RWPE1 (cell line): ENCODE measurements at regions not wholly inside any gene's neighbourhood (a gene's known extent, or its start where the extent isn't known, plus 50 kb on each side); places are given as distances from the start of the nearest gene placed in this dataset.

Experiments used
- CTCF ChIA-PET: fragments of 350-600 bp; sonication (Branson Sonifier 250); formaldehyde crosslinking; extraction: SDS; loops from one replicate; lab custom pipeline; 2021; lab: Yijun Ruan, JAX
- POLR2A ChIA-PET: fragments of 400-600 bp; formaldehyde crosslinking; extraction: SDS; loops from one replicate; lab custom pipeline; 2020; ENCODE audit warnings: antibody characterized with exemption; ENCODE audit not compliant: low non-redundant PET; lab: Yijun Ruan, JAX
- DNase-seq: peaks from one replicate; pipeline ENCODE4 v3.0.0; 2012; ENCODE audit warnings: low spot score
- H3K27ac ChIP-seq: fragments of 450-650 bp; 2 replicates; pipeline ENCODE4 v1.5.1; 2017
- TF ChIP-seq, protein P1 (sequence below): fragments of 450-650 bp; conservative IDR thresholded peaks from 2 replicates; pipeline ENCODE4 v1.5.1; 2017; ENCODE audit warnings: low read depth, mild to moderate bottlenecking

- TF ChIP-seq, protein P1, sequence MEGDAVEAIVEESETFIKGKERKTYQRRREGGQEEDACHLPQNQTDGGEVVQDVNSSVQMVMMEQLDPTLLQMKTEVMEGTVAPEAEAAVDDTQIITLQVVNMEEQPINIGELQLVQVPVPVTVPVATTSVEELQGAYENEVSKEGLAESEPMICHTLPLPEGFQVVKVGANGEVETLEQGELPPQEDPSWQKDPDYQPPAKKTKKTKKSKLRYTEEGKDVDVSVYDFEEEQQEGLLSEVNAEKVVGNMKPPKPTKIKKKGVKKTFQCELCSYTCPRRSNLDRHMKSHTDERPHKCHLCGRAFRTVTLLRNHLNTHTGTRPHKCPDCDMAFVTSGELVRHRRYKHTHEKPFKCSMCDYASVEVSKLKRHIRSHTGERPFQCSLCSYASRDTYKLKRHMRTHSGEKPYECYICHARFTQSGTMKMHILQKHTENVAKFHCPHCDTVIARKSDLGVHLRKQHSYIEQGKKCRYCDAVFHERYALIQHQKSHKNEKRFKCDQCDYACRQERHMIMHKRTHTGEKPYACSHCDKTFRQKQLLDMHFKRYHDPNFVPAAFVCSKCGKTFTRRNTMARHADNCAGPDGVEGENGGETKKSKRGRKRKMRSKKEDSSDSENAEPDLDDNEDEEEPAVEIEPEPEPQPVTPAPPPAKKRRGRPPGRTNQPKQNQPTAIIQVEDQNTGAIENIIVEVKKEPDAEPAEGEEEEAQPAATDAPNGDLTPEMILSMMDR, result no peak
- ChIA-PET POLR2A (no interaction called here), CTCF (interaction anchor here (0.6 kb wide), 1 partner anchor 301 kb away, joined by 3 read pairs; no protein-coding TSS in a partner anchor)
- DNase-seq, result no peak
- no peak overlapping the region for H3K27ac ChIP-seq
These were observed 295.4 kb upstream of the RORA start for GRCh38 chr15:61524545-61524944.

DNA sequence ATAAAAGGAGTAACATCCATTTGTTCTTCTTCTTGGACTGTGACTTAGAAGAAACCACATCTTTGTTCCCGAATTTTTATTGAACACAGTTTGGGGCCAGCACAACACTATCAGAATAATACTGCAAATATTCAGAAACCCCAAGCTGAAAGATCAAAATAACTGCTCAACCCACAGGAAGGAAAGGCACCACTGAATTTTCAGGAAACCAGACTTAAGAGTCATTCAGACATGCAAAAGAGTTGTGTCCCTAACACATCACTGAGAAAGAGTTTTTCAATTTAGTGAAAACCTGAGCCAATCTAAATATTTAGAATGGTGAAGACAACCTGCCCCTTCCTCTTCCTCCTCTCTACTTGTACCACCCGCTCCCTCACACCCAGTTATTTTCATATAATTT, 295.0 kb upstream of the RORA start:
- H3K27ac ChIP-seq, result no peak overlapping the region
- TF ChIP-seq, protein P1, result no peak
- CTCF ChIA-PET, result no interaction called here
- POLR2A ChIA-PET, result no interaction called here
- DNase-seq, result no peak

DNA sequence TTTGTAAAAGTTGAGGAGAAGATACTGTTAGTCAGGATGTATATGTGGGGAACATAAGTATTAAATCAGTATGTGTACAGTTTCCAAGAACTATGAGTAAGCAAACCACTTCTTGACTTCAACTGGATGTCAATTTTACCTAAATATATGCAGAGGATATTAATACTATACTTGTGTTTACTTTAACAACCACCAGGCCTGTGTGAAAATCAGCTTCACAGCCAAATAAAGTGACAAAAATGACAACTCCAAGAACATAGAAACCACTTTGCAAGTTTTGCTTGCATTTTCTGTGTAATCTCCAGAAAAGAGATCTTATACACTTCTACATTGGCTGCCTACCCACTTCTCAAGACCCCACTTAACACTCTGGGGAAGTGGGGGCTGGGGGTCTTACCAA, 293.3 kb upstream of the RORA start:
- ChIA-PET CTCF (interaction anchor here (0.6 kb wide), 1 partner anchor 513 kb away, joined by 3 read pairs; no protein-coding TSS in a partner anchor), POLR2A (no interaction called here)
- DNase-seq, result no peak
- no peak overlapping the region for H3K27ac ChIP-seq
- TF ChIP-seq, protein P1, result no peak

- TF ChIP-seq, protein P1, result no peak
- ChIA-PET CTCF (interaction anchor here (0.6 kb wide), 1 partner anchor 513 kb away, joined by 3 read pairs; no protein-coding TSS in a partner anchor), POLR2A (no interaction called here)
- H3K27ac ChIP-seq, result no peak overlapping the region
- DNase-seq, result no peak
These were observed 292.9 kb upstream of the RORA start for GRCh38 chr15:61521953-61522352.

DNA sequence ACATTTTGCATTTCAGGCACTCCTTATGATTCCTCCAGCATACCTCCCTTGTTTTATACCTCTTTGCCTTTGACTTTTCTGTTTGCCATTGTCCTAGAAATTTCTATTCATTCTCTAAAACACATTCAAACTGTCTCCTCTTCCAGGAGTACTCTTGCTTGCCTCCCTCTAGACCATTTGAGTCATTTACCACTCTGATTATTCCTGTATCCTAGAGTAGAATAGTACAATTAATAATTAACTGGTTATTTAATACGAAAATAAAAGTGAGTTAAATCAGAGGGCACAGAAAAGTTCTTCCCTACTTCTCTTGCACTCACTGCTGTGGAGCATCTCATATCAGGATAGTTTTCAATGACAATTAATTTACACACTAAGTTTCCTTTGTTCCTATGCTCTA, 290.2 kb upstream of the RORA start:
- no peak for DNase-seq
- TF ChIP-seq, protein P1, result no peak
- CTCF ChIA-PET, result no interaction called here
- POLR2A ChIA-PET, result no interaction called here
- no peak overlapping the region for H3K27ac ChIP-seq

DNA sequence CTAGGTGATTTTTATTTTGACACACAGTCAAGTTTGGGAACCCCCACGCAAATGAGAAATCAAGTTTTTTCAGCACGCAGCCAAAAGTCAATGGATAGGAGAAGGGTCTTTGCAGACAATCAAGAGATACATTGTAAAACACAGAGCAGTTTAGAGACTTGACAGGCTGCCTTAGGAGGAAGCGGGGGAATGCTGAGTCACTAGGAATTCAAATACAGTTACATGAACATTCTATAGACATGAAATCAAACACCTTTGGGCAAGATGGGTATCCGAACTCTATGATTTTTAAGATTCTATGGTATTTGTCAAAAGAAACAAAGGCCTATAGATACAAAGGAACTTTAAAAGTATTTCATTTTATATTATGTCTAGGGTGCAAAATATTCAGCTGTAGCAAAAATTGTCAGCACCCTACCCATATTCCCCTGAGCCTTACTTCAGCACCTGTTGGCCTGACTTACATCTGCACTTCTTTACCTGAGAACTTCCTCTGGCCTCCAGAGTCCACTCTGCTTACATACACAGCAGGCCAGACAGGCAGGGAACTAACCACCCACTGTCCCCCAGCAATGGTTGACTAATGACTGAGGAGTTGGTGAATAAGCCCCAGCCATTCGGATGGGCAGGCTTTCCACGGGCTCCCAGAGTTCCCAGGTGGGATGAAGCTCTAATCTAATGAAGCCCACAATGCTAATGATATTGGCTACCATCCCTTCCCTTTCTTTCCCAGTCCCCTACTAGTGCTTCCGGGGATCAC, 289.3 kb upstream of the RORA start:
- ChIA-PET POLR2A (no interaction called here), CTCF (interaction anchor here (1.7 kb wide), 1 partner anchor 317 kb away, joined by 3 read pairs; no protein-coding TSS in a partner anchor)
- TF ChIP-seq, protein P1, result no peak
- H3K27ac ChIP-seq, result no peak overlapping the region
- DNase-seq, result peak; percentile 51
